ENCODE measurements at regions not wholly inside any gene's neighbourhood (a gene's known extent, or its start where the extent isn't known, plus 50 kb on each side); places are given as distances from the start of the nearest gene placed in this dataset.

- H3K4me3 ChIP-seq (ENCODE audit: low read depth, low read length): no peak overlapping the region
- DNase-seq (ENCODE audit: low read depth): no peak
- TF ChIP-seq CTCF (IDR thresholded peaks at IDR 0.05; ENCODE audit: control insufficient read depth, extremely low read depth, insufficient read depth): no peak
Measured at GRCh38 chr16:74020095-74020670, 276.4 kb upstream of the PSMD7 start.

DNA sequence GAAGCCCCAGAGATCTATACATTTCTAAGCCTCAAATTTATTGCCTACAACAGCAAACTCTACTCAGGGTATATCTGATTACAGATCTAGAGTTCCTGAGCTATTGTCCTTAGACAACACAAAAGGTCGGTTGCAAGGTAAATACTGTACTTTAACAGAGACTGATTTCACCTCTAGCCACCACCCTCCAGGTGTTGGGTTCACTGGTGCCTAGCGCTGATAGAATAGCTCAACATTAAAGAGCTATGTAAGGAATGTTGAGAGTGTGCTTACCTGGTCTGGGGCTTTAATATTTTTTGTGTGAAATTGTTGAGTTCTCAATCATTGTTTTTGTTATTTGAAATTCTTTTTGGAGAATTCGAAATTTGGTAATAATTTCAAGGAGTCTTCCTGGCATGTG is 277.0 kb upstream of the PSMD7 start:
- DNase-seq (ENCODE audit: low read depth): no peak
- no peak for TF ChIP-seq CTCF (IDR thresholded peaks at IDR 0.05; ENCODE audit: control insufficient read depth, extremely low read depth, insufficient read depth)
- no peak overlapping the region for H3K4me3 ChIP-seq (ENCODE audit: low read depth, low read length)

DNA sequence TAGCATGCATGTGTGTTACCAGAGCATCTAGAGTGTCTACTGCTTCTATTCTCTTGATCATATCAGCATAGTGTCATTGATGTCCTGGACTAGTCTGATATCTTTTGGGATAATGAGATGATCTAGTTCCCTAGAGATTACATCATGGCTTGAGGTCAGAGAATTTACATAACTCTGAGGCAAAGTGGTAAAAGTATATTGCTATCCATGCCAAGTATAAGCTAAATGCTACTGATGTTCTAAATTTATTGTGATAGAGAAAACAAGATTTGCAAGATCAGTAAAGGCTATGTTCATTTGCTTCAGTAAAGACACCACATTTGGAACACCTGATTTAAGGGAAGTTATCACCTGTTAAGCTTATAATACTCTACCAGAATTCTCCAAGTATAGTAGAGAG is 280.7 kb upstream of the PSMD7 start:
- no peak for TF ChIP-seq CTCF (IDR thresholded peaks at IDR 0.05; ENCODE audit: control insufficient read depth, extremely low read depth, insufficient read depth)
- no peak overlapping the region for H3K4me3 ChIP-seq (ENCODE audit: low read depth, low read length)
- DNase-seq (ENCODE audit: low read depth): no peak

- no peak overlapping the region for H3K4me3 ChIP-seq (ENCODE audit: low read depth, low read length)
- no peak for TF ChIP-seq CTCF (IDR thresholded peaks at IDR 0.05; ENCODE audit: control insufficient read depth, extremely low read depth, insufficient read depth)
- DNase-seq (ENCODE audit: low read depth): no peak
Measured at GRCh38 chr16:73998707-73999106, 297.9 kb upstream of the PSMD7 start.

- no peak for DNase-seq (ENCODE audit: low read depth)
- no peak overlapping the region for H3K4me3 ChIP-seq (ENCODE audit: low read depth, low read length)
- no peak for TF ChIP-seq CTCF (IDR thresholded peaks at IDR 0.05; ENCODE audit: control insufficient read depth, extremely low read depth, insufficient read depth)
Measured at GRCh38 chr16:73997971-73998370, 298.6 kb upstream of the PSMD7 start.

DNA sequence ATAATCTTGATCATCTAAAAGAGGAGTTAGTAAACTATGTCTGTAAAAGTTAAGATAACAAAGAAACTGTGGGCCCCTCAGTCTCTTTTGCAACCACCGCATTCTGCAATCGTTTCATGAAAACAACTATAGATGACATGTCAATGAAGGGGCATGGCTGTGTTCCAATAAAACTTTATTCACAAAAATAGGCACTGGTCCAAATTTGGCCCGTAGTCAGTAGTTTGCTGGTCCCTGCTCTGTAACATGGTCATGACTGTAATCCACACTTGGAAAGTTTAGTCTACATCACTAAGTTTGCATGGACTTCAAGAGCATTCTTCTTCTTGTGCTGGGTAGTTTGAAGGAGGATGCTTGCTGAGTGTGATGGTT is 299.3 kb upstream of the PSMD7 start:
- TF ChIP-seq CTCF (IDR thresholded peaks at IDR 0.05; ENCODE audit: control insufficient read depth, extremely low read depth, insufficient read depth): no peak
- DNase-seq (ENCODE audit: low read depth): no peak
- no peak overlapping the region for H3K4me3 ChIP-seq (ENCODE audit: low read depth, low read length)

- DNase-seq (ENCODE audit: low read depth): no peak
- no peak overlapping the region for H3K4me3 ChIP-seq (ENCODE audit: low read depth, low read length)
- no peak for TF ChIP-seq CTCF (IDR thresholded peaks at IDR 0.05; ENCODE audit: control insufficient read depth, extremely low read depth, insufficient read depth)
Measured at GRCh38 chr16:73996624-73997339, 299.8 kb upstream of the PSMD7 start.
